GM18520 (cell line): ENCODE measurements at regions not wholly inside any gene's neighbourhood (a gene's known extent, or its start where the extent isn't known, plus 50 kb on each side); places are given as distances from the start of the nearest gene placed in this dataset.
"Not testable (repeated sequence)": the region's sequence is repeated elsewhere in the genome, so short reads cannot be mapped to it uniquely, and the experiment has no call there.

ENCODE experiments used
- ATAC-seq: cut with Tn5 transposase; IDR thresholded peaks from one replicate; pipeline ENCODE4 v1.9.1; 2021; ENCODE audit not compliant: unreplicated experiment

GRCh38 chr2:118430510-118431164 is 342.4 kb downstream of the INSIG2 start:
- ATAC-seq, result no peak

- ATAC-seq, result no peak
These were observed 336.9 kb downstream of the INSIG2 start for GRCh38 chr2:118425191-118425590.

- ATAC-seq, result no peak
These were observed 335.5 kb downstream of the INSIG2 start for GRCh38 chr2:118423776-118424175.

- no peak for ATAC-seq
These were observed 333.4 kb downstream of the INSIG2 start for GRCh38 chr2:118421648-118422047.

GRCh38 chr2:118417406-118418120 is 329.3 kb downstream of the INSIG2 start:
- ATAC-seq, result no peak

- ATAC-seq, result not testable (repeated sequence)
These were observed 326.9 kb downstream of the INSIG2 start for GRCh38 chr2:118415186-118415585.

GRCh38 chr2:118403658-118404451 is 315.6 kb downstream of the INSIG2 start:
- no peak for ATAC-seq

GRCh38 chr2:118388771-118389170 is 300.5 kb downstream of the INSIG2 start:
- no peak for ATAC-seq

- ATAC-seq, result no peak
These were observed 299.2 kb downstream of the INSIG2 start for GRCh38 chr2:118387509-118387908.

GRCh38 chr2:118386641-118387302 is 298.5 kb downstream of the INSIG2 start:
- no peak for ATAC-seq

- ATAC-seq, result no peak
These were observed 292.8 kb downstream of the INSIG2 start for GRCh38 chr2:118380915-118381653.

- ATAC-seq, result no peak
These were observed 287.7 kb downstream of the INSIG2 start for GRCh38 chr2:118375907-118376485.

- ATAC-seq, result no peak
These were observed 286.9 kb downstream of the INSIG2 start for GRCh38 chr2:118374974-118375755.

- no peak for ATAC-seq
These were observed 284.9 kb downstream of the INSIG2 start for GRCh38 chr2:118372886-118373830.

GRCh38 chr2:118371515-118371914 is 283.2 kb downstream of the INSIG2 start:
- ATAC-seq, result no peak

- not testable (repeated sequence) for ATAC-seq
These were observed 281.2 kb downstream of the INSIG2 start for GRCh38 chr2:118369521-118369920.

- ATAC-seq, result no peak
These were observed 275.3 kb downstream of the INSIG2 start for GRCh38 chr2:118363604-118364003.

- no peak for ATAC-seq
These were observed 267.8 kb downstream of the INSIG2 start for GRCh38 chr2:118356051-118356450.
